Endothelial cell (in vitro differentiated cells): ENCODE measurements at regions not wholly inside any gene's neighbourhood (a gene's known extent, or its start where the extent isn't known, plus 50 kb on each side); places are given as distances from the start of the nearest gene placed in this dataset.
"Not testable (repeated sequence)": the region's sequence is repeated elsewhere in the genome, so short reads cannot be mapped to it uniquely, and the experiment has no call there.

ENCODE experiments used
- DNase-seq: peaks from one replicate; pipeline ENCODE4 v3.0.0; 2021; ENCODE audit warnings: low spot score
- H3K27ac Mint-ChIP-seq: one replicate; pipeline ENCODE4 v1.8.0; 2021; ENCODE audit warnings: mixed read lengths, inconsistent platforms; ENCODE audit not compliant: unreplicated experiment
- H3K27me3 Mint-ChIP-seq: one replicate; pipeline ENCODE4 v1.8.0; 2021; ENCODE audit warnings: mild to moderate bottlenecking, moderate library complexity, mixed read lengths, inconsistent platforms; ENCODE audit not compliant: unreplicated experiment
- H3K36me3 Mint-ChIP-seq: one replicate; pipeline ENCODE4 v1.8.0; 2021; ENCODE audit warnings: mild to moderate bottlenecking, low read depth, mixed read lengths, inconsistent platforms; ENCODE audit not compliant: unreplicated experiment
- H3K4me1 Mint-ChIP-seq: one replicate; pipeline ENCODE4 v1.8.0; 2021; ENCODE audit warnings: mild to moderate bottlenecking, mixed read lengths, inconsistent platforms; ENCODE audit not compliant: unreplicated experiment
- H3K4me3 Mint-ChIP-seq: one replicate; pipeline ENCODE4 v1.8.0; 2021; ENCODE audit warnings: mild to moderate bottlenecking, mixed read lengths, inconsistent platforms; ENCODE audit not compliant: unreplicated experiment
- H3K9me3 Mint-ChIP-seq: one replicate; pipeline ENCODE4 v1.8.0; 2021; ENCODE audit warnings: mixed read lengths, inconsistent platforms; ENCODE audit not compliant: unreplicated experiment
- CTCF ChIP-seq: fragments of 200-600 bp; sonication (generic); IDR thresholded peaks from one replicate; pipeline ENCODE4 v1.5.0; 2021; ENCODE audit warnings: antibody characterized with exemption; ENCODE audit not compliant: unreplicated experiment

DNA sequence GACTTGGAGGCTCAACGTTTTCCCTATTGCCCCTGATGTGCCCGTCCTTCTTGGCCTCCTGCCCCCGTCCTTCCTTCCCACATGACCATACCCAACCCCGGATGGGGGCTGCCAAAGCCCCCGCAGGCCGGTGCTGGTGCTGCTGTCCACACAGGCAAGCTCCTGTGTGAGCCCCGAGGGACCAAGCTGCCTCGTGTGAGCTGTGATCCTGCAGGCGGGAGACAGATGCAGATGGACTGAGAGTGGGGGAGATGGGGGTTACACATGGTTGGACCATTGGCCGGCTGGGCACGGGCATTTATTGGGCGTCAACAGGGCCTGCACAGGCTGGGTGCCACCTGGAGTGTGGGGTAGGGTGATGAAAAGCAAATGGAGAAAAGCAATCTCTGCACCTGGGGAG is 313.2 kb upstream of the B3GAT1 start:
- H3K4me3 Mint-ChIP-seq = no peak overlapping the region
- TF ChIP-seq CTCF = no peak
- peaks cover 3% of the 10 kb centered on the region for H3K4me1 Mint-ChIP-seq
- H3K27me3 Mint-ChIP-seq = peaks cover 5% of the 10 kb centered on the region
- no peaks in the 10 kb centered on the region for H3K9me3 Mint-ChIP-seq
- no peak overlapping the region for H3K27ac Mint-ChIP-seq
- no peaks in the 10 kb centered on the region for H3K36me3 Mint-ChIP-seq
- DNase-seq = no peak

GRCh38 chr11:134724779-134725140 is 312.7 kb upstream of the B3GAT1 start:
- Mint-ChIP-seq H3K27ac (no peak overlapping the region), H3K36me3 (no peaks in the 10 kb centered on the region), H3K4me3 (no peak overlapping the region), H3K27me3 (peaks cover 5% of the 10 kb centered on the region), H3K9me3 (no peaks in the 10 kb centered on the region), H3K4me1 (peaks cover 3% of the 10 kb centered on the region)
- TF ChIP-seq CTCF = no peak
- no peak for DNase-seq

GRCh38 chr11:134724106-134724778 is 312.2 kb upstream of the B3GAT1 start:
- TF ChIP-seq CTCF = no peak
- Mint-ChIP-seq H3K27ac (no peak overlapping the region), H3K4me3 (no peak overlapping the region)

DNA sequence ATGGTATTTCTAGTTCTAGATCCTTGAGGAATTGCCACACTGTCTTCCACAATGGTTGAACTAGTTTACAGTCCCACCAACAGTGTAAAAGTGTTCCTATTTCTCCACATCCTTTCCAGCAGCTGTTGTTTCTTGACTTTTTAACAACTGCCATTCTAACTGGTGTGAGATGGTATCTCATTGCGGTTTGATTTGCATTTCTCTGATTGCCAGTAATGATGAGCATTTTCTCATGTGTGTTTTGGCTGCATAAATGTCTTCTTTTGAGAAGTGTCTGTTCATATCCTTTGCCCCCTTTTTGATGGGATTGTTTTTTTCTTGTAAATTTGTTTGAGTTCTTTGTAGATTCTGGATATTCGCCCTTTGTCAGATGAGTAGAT is 308.6 kb upstream of the B3GAT1 start:
- H3K4me1 Mint-ChIP-seq, H3K27me3 Mint-ChIP-seq, H3K27ac Mint-ChIP-seq, H3K4me3 Mint-ChIP-seq, DNase-seq, H3K9me3 Mint-ChIP-seq, H3K36me3 Mint-ChIP-seq: not testable (repeated sequence)

More at GRCh38 chr11:134724106-134724778, 312.2 kb upstream of the B3GAT1 start:
- Mint-ChIP-seq H3K9me3 (no peaks in the 10 kb centered on the region), H3K27me3 (peaks cover 5% of the 10 kb centered on the region), H3K4me1 (peaks cover 3% of the 10 kb centered on the region), H3K36me3 (no peaks in the 10 kb centered on the region)
- DNase-seq = no peak

DNA sequence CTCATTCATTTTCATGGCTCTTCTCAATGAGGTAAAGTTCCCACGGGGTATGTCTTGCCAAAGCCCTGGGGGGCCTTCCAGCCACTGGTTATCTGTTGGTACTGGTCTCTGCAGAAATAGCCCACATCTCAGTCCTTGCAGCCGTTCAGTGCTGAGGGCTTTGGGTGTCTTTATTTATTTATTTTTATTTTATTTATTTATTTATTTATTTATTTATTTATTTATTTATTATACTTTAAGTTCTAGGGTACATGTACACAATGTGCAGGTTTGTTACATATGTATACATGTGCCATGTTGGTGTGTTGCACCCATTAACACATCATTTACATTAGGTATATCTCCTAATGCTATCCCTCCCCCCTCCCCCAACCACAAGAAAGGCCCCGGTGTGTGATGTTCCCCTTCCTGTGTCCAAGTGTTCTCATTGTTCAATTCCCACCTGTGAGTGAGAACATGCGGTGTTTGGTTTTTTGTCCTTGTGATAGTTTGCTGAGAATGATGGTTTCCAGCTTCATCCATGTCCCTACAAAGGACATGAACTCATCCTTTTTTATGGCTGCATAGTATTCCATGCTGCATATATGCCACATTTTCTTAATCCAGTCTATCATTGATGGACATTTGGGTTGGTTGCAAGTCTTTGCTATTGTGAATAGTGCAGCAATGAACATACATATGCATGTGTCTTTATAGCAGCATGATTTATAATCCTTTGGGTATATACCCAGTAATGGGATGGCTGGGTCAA is 308.1 kb upstream of the B3GAT1 start:
- H3K9me3 Mint-ChIP-seq, H3K27me3 Mint-ChIP-seq, H3K4me3 Mint-ChIP-seq, H3K27ac Mint-ChIP-seq, DNase-seq, H3K4me1 Mint-ChIP-seq, H3K36me3 Mint-ChIP-seq: not testable (repeated sequence)

- peaks cover 11% of the 10 kb centered on the region for H3K4me1 Mint-ChIP-seq
- no peak for DNase-seq
- no peak overlapping the region for H3K27ac Mint-ChIP-seq
- no peaks in the 10 kb centered on the region for H3K9me3 Mint-ChIP-seq
- peaks cover 3% of the 10 kb centered on the region for H3K27me3 Mint-ChIP-seq
- TF ChIP-seq CTCF = no peak
- no peaks in the 10 kb centered on the region for H3K36me3 Mint-ChIP-seq
- no peak overlapping the region for H3K4me3 Mint-ChIP-seq
Measured at GRCh38 chr11:134719397-134719796, 307.4 kb upstream of the B3GAT1 start.
